Astrocyte of the cerebellum (primary cell): ENCODE measurements at regions not wholly inside any gene's neighbourhood (a gene's known extent, or its start where the extent isn't known, plus 50 kb on each side); places are given as distances from the start of the nearest gene placed in this dataset.

Source experiments
- DNase-seq: peaks from one replicate; pipeline ENCODE4 v3.0.0-alpha.2; 2011; ENCODE audit warnings: low read depth
- H3K4me3 ChIP-seq: 2 replicates; pipeline ENCODE4 v1.5.1; 2011; ENCODE audit warnings: mild to moderate bottlenecking, low read depth, low read length, moderate library complexity
- CTCF ChIP-seq: IDR thresholded peaks from 2 replicates; pipeline ENCODE4 v1.5.1; 2012; ENCODE audit warnings: low read length, low read depth, moderate library complexity, mild to moderate bottlenecking; ENCODE audit errors: missing control alignments
- in situ Hi-C: cut with HindIII; loops from 2 replicates; pipeline ENCODE4 v1.10.0; 2017; ENCODE audit warnings: low sequenced_read_pairs

GRCh38 chr2:81078631-81079030, 774.1 kb upstream of the LRRTM1 start:
- TF ChIP-seq CTCF, result no peak
- in situ Hi-C loops, result no loop called here
- no peak for DNase-seq
- no peak overlapping the region for H3K4me3 ChIP-seq

GRCh38 chr2:81078102-81078501, 773.5 kb upstream of the LRRTM1 start:
- no peak for DNase-seq
- in situ Hi-C loops, result no loop called here
- TF ChIP-seq CTCF, result no peak
- no peak overlapping the region for H3K4me3 ChIP-seq

GRCh38 chr2:81077396-81077795, 772.8 kb upstream of the LRRTM1 start:
- no peak for DNase-seq
- no peak overlapping the region for H3K4me3 ChIP-seq
- no peak for TF ChIP-seq CTCF
- in situ Hi-C loops, result no loop called here

- no peak for TF ChIP-seq CTCF
- no peak for DNase-seq
- in situ Hi-C loops, result no loop called here
- H3K4me3 ChIP-seq, result no peak overlapping the region
Measured at GRCh38 chr2:81073412-81073811, 768.9 kb upstream of the LRRTM1 start.

GRCh38 chr2:81068144-81068543, 763.6 kb upstream of the LRRTM1 start:
- DNase-seq, result no peak
- in situ Hi-C loops, result no loop called here
- no peak for TF ChIP-seq CTCF
- H3K4me3 ChIP-seq, result no peak overlapping the region

- no peak overlapping the region for H3K4me3 ChIP-seq
Measured at GRCh38 chr2:81061016-81061415, 756.5 kb upstream of the LRRTM1 start.

More at GRCh38 chr2:81061016-81061415, 756.5 kb upstream of the LRRTM1 start:
- no peak for TF ChIP-seq CTCF
- in situ Hi-C loops, result no loop called here
- no peak for DNase-seq
